Stimulated activated CD4-positive, alpha-beta T cell treated with anti-CD3 and anti-CD28 coated beads, Interleukin-4, amount 100 ng/mL, for 4 hours (primary cell): ENCODE measurements at regions not wholly inside any gene's neighbourhood (a gene's known extent, or its start where the extent isn't known, plus 50 kb on each side); places are given as distances from the start of the nearest gene placed in this dataset.

Experiments
- DNase-seq, 2 experiments: peaks; one replicate each; pipeline ENCODE4 v3.0.0-alpha.2; 2020

GRCh38 chr2:7961550-7961949 lies 720.3 kb upstream of the ID2 start:
- no peak for DNase-seq

GRCh38 chr2:7962161-7962560 lies 719.7 kb upstream of the ID2 start:
- DNase-seq = no peak

GRCh38 chr2:7963787-7964186 lies 718.1 kb upstream of the ID2 start:
- no peak for DNase-seq

- no peak for DNase-seq
These were observed 715.8 kb upstream of the ID2 start for GRCh38 chr2:7966032-7966431.

- no peak for DNase-seq
These were observed 714.0 kb upstream of the ID2 start for GRCh38 chr2:7967707-7968405.

GRCh38 chr2:7969756-7970515 lies 711.9 kb upstream of the ID2 start:
- no peak for DNase-seq

GRCh38 chr2:7971248-7971647 lies 710.6 kb upstream of the ID2 start:
- no peak for DNase-seq

- DNase-seq = no peak
These were observed 710.0 kb upstream of the ID2 start for GRCh38 chr2:7971841-7972240.

GRCh38 chr2:7972670-7973069 lies 709.2 kb upstream of the ID2 start:
- DNase-seq = no peak

- DNase-seq = no peak
These were observed 707.9 kb upstream of the ID2 start for GRCh38 chr2:7973801-7974480.

- no peak for DNase-seq
These were observed 706.9 kb upstream of the ID2 start for GRCh38 chr2:7974936-7975335.

- no peak for DNase-seq
These were observed 705.6 kb upstream of the ID2 start for GRCh38 chr2:7976206-7976605.

- no peak for DNase-seq
These were observed 703.9 kb upstream of the ID2 start for GRCh38 chr2:7977981-7978380.

- DNase-seq = no peak
These were observed 699.8 kb upstream of the ID2 start for GRCh38 chr2:7982054-7982453.

- DNase-seq = no peak
These were observed 698.4 kb upstream of the ID2 start for GRCh38 chr2:7983451-7983850.

- DNase-seq = no peak
These were observed 697.9 kb upstream of the ID2 start for GRCh38 chr2:7983912-7984311.

GRCh38 chr2:7984693-7985353 lies 697.0 kb upstream of the ID2 start:
- DNase-seq = no peak

GRCh38 chr2:7986431-7986830 lies 695.4 kb upstream of the ID2 start:
- DNase-seq = no peak

- DNase-seq = no peak
These were observed 693.9 kb upstream of the ID2 start for GRCh38 chr2:7987992-7988391.

GRCh38 chr2:7988440-7988839 lies 693.4 kb upstream of the ID2 start:
- DNase-seq = no peak

- DNase-seq = no peak
These were observed 692.0 kb upstream of the ID2 start for GRCh38 chr2:7989823-7990222.

- DNase-seq = no peak
These were observed 688.9 kb upstream of the ID2 start for GRCh38 chr2:7992612-7993602.
